ENCODE measurements at regions not wholly inside any gene's neighbourhood (a gene's known extent, or its start where the extent isn't known, plus 50 kb on each side); places are given as distances from the start of the nearest gene placed in this dataset.

- no peak for ATAC-seq
- DNase-seq (ENCODE audit: low spot score), result no peak
- H3K9me3 Mint-ChIP-seq, result no peaks in the 10 kb centered on the region
Observed at GRCh38 chr11:32215157-32215556, 124.3 kb downstream of the RCN1 start.

More at GRCh38 chr11:32215157-32215556, 124.3 kb downstream of the RCN1 start:
- Mint-ChIP-seq H3K27ac (no peak overlapping the region), H3K4me3 (no peak overlapping the region), H3K36me3 (ENCODE audit: low read depth) (no peaks in the 10 kb centered on the region), H3K27me3 (ENCODE audit: insufficient read depth, low read depth, poor library complexity) (peaks cover 1% of the 10 kb centered on the region), H3K4me1 (no peaks in the 10 kb centered on the region; the same call in 2 of the 3 replicates)
- Histone ChIP-seq H4K20me1 (replicated peaks; ENCODE audit: insufficient read depth) (no peaks in the 10 kb centered on the region), H3K4me2 (no peak overlapping the region), H3K36me3 (ENCODE audit: insufficient read depth) (no peaks in the 10 kb centered on the region), H3K9me2 (ENCODE audit: insufficient read depth) (no peaks in the 10 kb centered on the region), H3K27ac (ENCODE audit: low read depth) (no peak overlapping the region), H3F3A (replicated peaks; ENCODE audit: low read depth) (no peaks in the 10 kb centered on the region), H3K79me2 (replicated peaks; ENCODE audit: insufficient read depth) (no peaks in the 10 kb centered on the region), H3K27me3 (ENCODE audit: insufficient read depth) (no peaks in the 10 kb centered on the region), H3K4me1 (ENCODE audit: insufficient read depth) (no peaks in the 10 kb centered on the region), H2AFZ (no peak overlapping the region), H3K4me3 (no peak overlapping the region)
- TF ChIP-seq REST (IDR thresholded peaks at IDR 0.05; ENCODE audit: unreplicated experiment), result no peak
- TF ChIP-seq ZNF114 (CRISPR knock-in tag; IDR thresholded peaks at IDR 0.05), result no peak
- no peak for TF ChIP-seq NANOG (IDR thresholded peaks at IDR 0.05; ENCODE audit: borderline replicate concordance)
- TF ChIP-seq POLR2AphosphoS5 (IDR thresholded peaks at IDR 0.05; ENCODE audit: low read depth), result no peak
- TF ChIP-seq JUNB (IDR thresholded peaks at IDR 0.05; ENCODE audit: unreplicated experiment), result no peak
- peak; percentile 26 to 33; a peak in 2 of 4 replicates for TF ChIP-seq CTCF (conservative IDR thresholded peaks at IDR 0.05; ENCODE audit: low read depth in 2 of 2)
- no peak for TF ChIP-seq ETS1 (IDR thresholded peaks at IDR 0.05)
- no peak for TF ChIP-seq ZNF331 (CRISPR knock-in tag; IDR thresholded peaks at IDR 0.05; ENCODE audit: low read depth)
- TF ChIP-seq EZH2 (IDR thresholded peaks at IDR 0.05; ENCODE audit: low read depth, unreplicated experiment), result no peak

Measured in GM23338 (cell line).